IMR-90 (cell line): ENCODE measurements at regions not wholly inside any gene's neighbourhood (a gene's known extent, or its start where the extent isn't known, plus 50 kb on each side); places are given as distances from the start of the nearest gene placed in this dataset.

Experiments used
- ATAC-seq: fragments of 200-7000 bp; cut with Tn5 transposase; 2 replicates; pipeline ENCODE4 v1.9.1; 2020; ENCODE audit warnings: low read depth, mild to moderate bottlenecking, moderate library complexity
- BruUV-seq: library from RNA; stranded (reverse); fragments of 400-500 nt; replicated peaks from 2 replicates; lab custom pipeline; 2021; lab: Mats Ljungman, UMichigan
- CTCF ChIA-PET: fragments of 300-600 bp; formaldehyde crosslinking; extraction: SDS; loops from one replicate; lab custom pipeline; 2021; ENCODE audit warnings: antibody characterized with exemption; lab: Yijun Ruan, JAX
- POLR2A ChIA-PET: fragments of 300-600 bp; sonication (Branson Sonifier 250); formaldehyde crosslinking; loops from one replicate; lab custom pipeline; 2022; ENCODE audit warnings: antibody characterized with exemption; ENCODE audit not compliant: unreplicated experiment; lab: Charles Lee
- DNase-seq: peaks from one replicate; pipeline ENCODE4 v3.0.0; 2013
- H2AFZ ChIP-seq: replicated peaks from 2 replicates; pipeline ENCODE3; 2013; ENCODE audit warnings: low read length, mild to moderate bottlenecking; ENCODE audit not compliant: poor library complexity
- H2AK5ac ChIP-seq: 2 replicates; pipeline ENCODE4 v1.6.1; 2013; ENCODE audit warnings: low read depth, low read length, inconsistent platforms
- H2AK9ac ChIP-seq: replicated peaks from 2 replicates; pipeline ENCODE3; 2013; ENCODE audit warnings: mild to moderate bottlenecking, low read depth, low read length, moderate library complexity; ENCODE audit not compliant: poor library complexity
- H2BK120ac ChIP-seq: 2 replicates; pipeline ENCODE4 v1.6.1; 2013; ENCODE audit warnings: low read depth, low read length, inconsistent platforms
- H2BK15ac ChIP-seq: 3 replicates; pipeline ENCODE4 v1.6.1; 2013; ENCODE audit warnings: low read depth, low read length, inconsistent platforms
- H2BK20ac ChIP-seq: 2 replicates; pipeline ENCODE4 v1.6.1; 2013; ENCODE audit warnings: low read depth, mild to moderate bottlenecking, inconsistent platforms, low read length, moderate library complexity
- H2BK5ac ChIP-seq: 2 replicates; pipeline ENCODE4 v1.6.1; 2013; ENCODE audit warnings: mild to moderate bottlenecking, low read depth, low read length, inconsistent platforms; ENCODE audit not compliant: poor library complexity, severe bottlenecking
- H3K14ac ChIP-seq: replicated peaks from 2 replicates; pipeline ENCODE4 v1.6.1; 2013; ENCODE audit warnings: low read depth, low read length, inconsistent platforms
- H3K18ac ChIP-seq: 2 replicates; pipeline ENCODE4 v1.6.1; 2013; ENCODE audit warnings: low read depth, low read length, control low read depth
- H3K23ac ChIP-seq: 2 replicates; pipeline ENCODE4 v1.6.1; 2013; ENCODE audit warnings: low read depth, low read length, inconsistent platforms
- H3K27ac ChIP-seq: 2 replicates; pipeline ENCODE4 v1.5.1; 2013; ENCODE audit warnings: mild to moderate bottlenecking, control low read depth, low read length; ENCODE audit not compliant: insufficient read depth
- H3K27me3 ChIP-seq: 2 replicates; pipeline ENCODE4 v1.6.1; 2013; ENCODE audit warnings: low read length; ENCODE audit not compliant: control insufficient read depth, insufficient read depth
- H3K36me3 ChIP-seq: 2 replicates; pipeline ENCODE4 v1.6.1; 2013; ENCODE audit warnings: low read length, mixed read lengths; ENCODE audit not compliant: control insufficient read depth, insufficient read depth
- H3K4ac ChIP-seq: 2 replicates; pipeline ENCODE4 v1.6.1; 2013; ENCODE audit warnings: low read depth, low read length, inconsistent platforms
- H3K4me1 ChIP-seq: 2 replicates; pipeline ENCODE4 v1.6.1; 2013; ENCODE audit warnings: low read length, mixed read lengths; ENCODE audit not compliant: control insufficient read depth, insufficient read depth
- H3K4me2 ChIP-seq: 2 replicates; pipeline ENCODE4 v1.6.1; 2013; ENCODE audit warnings: low read depth, mild to moderate bottlenecking, control low read depth, low read length, moderate library complexity
- H3K4me3 ChIP-seq: 2 replicates; pipeline ENCODE4 v1.5.1; 2013; ENCODE audit warnings: low read depth, mild to moderate bottlenecking, control low read depth, low read length, moderate library complexity; ENCODE audit not compliant: insufficient read depth
- H3K56ac ChIP-seq: 2 replicates; pipeline ENCODE4 v1.6.1; 2013; ENCODE audit warnings: low read length, inconsistent platforms; ENCODE audit not compliant: insufficient read depth; ENCODE audit errors: extremely low read depth
- H3K79me1 ChIP-seq, 2 experiments: 2 replicates each; pipeline ENCODE4 v1.6.1; 2013; ENCODE audit warnings: low read length in 2 of 2, inconsistent platforms in 1 of 2, low read depth in 1 of 2
- H3K9ac ChIP-seq: 2 replicates; pipeline ENCODE4 v1.6.1; 2013; ENCODE audit warnings: low read depth, low read length, control low read depth
- H3K9me1 ChIP-seq: 2 replicates; pipeline ENCODE4 v1.6.1; 2013; ENCODE audit warnings: low read length, inconsistent platforms; ENCODE audit not compliant: insufficient read depth
- H3K9me3 ChIP-seq: 2 replicates; pipeline ENCODE4 v1.6.1; 2013; ENCODE audit warnings: low read length; ENCODE audit not compliant: control insufficient read depth, insufficient read depth
- H4K20me1 ChIP-seq: 2 replicates; pipeline ENCODE4 v1.6.1; 2013; ENCODE audit warnings: low read length, inconsistent platforms; ENCODE audit not compliant: insufficient read depth
- H4K5ac ChIP-seq: 2 replicates; pipeline ENCODE4 v1.6.1; 2013; ENCODE audit warnings: mild to moderate bottlenecking, low read depth, low read length, control low read depth
- H4K8ac ChIP-seq, 2 experiments: 2 replicates each; pipeline ENCODE4 v1.6.1; 2013; ENCODE audit warnings: low read depth in 2 of 2, low read length in 2 of 2, control low read depth in 1 of 2, inconsistent platforms in 1 of 2
- H4K91ac ChIP-seq: 2 replicates; pipeline ENCODE4 v1.6.1; 2013; ENCODE audit warnings: low read depth, low read length, inconsistent platforms; ENCODE audit not compliant: insufficient read depth
- BHLHE40 ChIP-seq: fragments of 150-350 bp; IDR thresholded peaks from 2 replicates; pipeline ENCODE4 v1.6.1; 2016; ENCODE audit warnings: mild to moderate bottlenecking, low read depth, low read length
- CEBPB ChIP-seq: IDR thresholded peaks from 2 replicates; pipeline ENCODE4 v1.6.1; 2012; ENCODE audit warnings: low read depth, low read length, improper control_type of control experiment
- CHD1 ChIP-seq: IDR thresholded peaks from 2 replicates; pipeline ENCODE4 v1.6.1; 2012; ENCODE audit warnings: low read depth, low read length, improper control_type of control experiment
- CTCF ChIP-seq: conservative IDR thresholded peaks from 2 replicates; pipeline ENCODE4 v1.5.1; 2012; ENCODE audit warnings: mild to moderate bottlenecking, low read depth, low read length, improper control_type of control experiment
- ELK1 ChIP-seq: fragments of 150-350 bp; IDR thresholded peaks from 2 replicates; pipeline ENCODE4 v1.6.1; 2016; ENCODE audit warnings: low read depth, mild to moderate bottlenecking, low read length, moderate library complexity, borderline replicate concordance
- FOS ChIP-seq: fragments of 150-350 bp; IDR thresholded peaks from 2 replicates; pipeline ENCODE4 v1.6.1; 2016; ENCODE audit warnings: low read depth, low read length
- MAFK ChIP-seq: IDR thresholded peaks from 2 replicates; pipeline ENCODE4 v1.6.1; 2012; ENCODE audit warnings: low read depth, low read length, improper control_type of control experiment
- MAZ ChIP-seq: IDR thresholded peaks from 2 replicates; pipeline ENCODE4 v1.6.1; 2012; ENCODE audit warnings: low read depth, mild to moderate bottlenecking, low read length, improper control_type of control experiment, moderate library complexity, borderline replicate concordance
- MXI1 ChIP-seq: IDR thresholded peaks from 2 replicates; pipeline ENCODE4 v1.6.1; 2012; ENCODE audit warnings: low read depth, mild to moderate bottlenecking, low read length, moderate library complexity, borderline replicate concordance
- NFE2L2 ChIP-seq: fragments of 150-350 bp; IDR thresholded peaks from 2 replicates; pipeline ENCODE4 v1.6.1; 2016; ENCODE audit warnings: low read depth, mild to moderate bottlenecking, low read length
- POLR2A ChIP-seq: IDR thresholded peaks from 2 replicates; pipeline ENCODE4 v1.6.1; 2012; ENCODE audit warnings: mild to moderate bottlenecking, low read depth, low read length
- RAD21 ChIP-seq: IDR thresholded peaks from 2 replicates; pipeline ENCODE4 v1.6.1; 2012; ENCODE audit warnings: low read length, improper control_type of control experiment
- RCOR1 ChIP-seq: IDR thresholded peaks from 2 replicates; pipeline ENCODE4 v1.6.1; 2012; ENCODE audit warnings: mild to moderate bottlenecking, low read length, improper control_type of control experiment; ENCODE audit not compliant: insufficient replicate concordance
- RFX5 ChIP-seq: IDR thresholded peaks from 2 replicates; pipeline ENCODE4 v1.8.0; 2012; ENCODE audit warnings: low read depth, mild to moderate bottlenecking, low read length, moderate library complexity
- SMC3 ChIP-seq: fragments of 150-350 bp; IDR thresholded peaks from 2 replicates; pipeline ENCODE4 v1.6.1; 2016; ENCODE audit warnings: low read depth, mild to moderate bottlenecking, antibody characterized with exemption, low read length, moderate library complexity
- USF2 ChIP-seq: fragments of 150-350 bp; IDR thresholded peaks from 2 replicates; pipeline ENCODE4 v1.6.1; 2017; ENCODE audit warnings: mild to moderate bottlenecking, antibody characterized with exemption, low read length, low read depth
- WGBS, 2 experiments: methylation state at CpG; one replicate each; pipeline versions ENCODE4 v1.1.5 to v1.1.7; 2013; ENCODE audit warnings: missing lambda C conversion rate in 2 of 2; ENCODE audit not compliant: insufficient read length in 1 of 2; ENCODE audit errors: extremely low coverage in 2 of 2; 5-methylcytosine and 5-hydroxymethylcytosine counted together
- dilution Hi-C: fragments of 300-500 bp; cut with HindIII; formaldehyde crosslinking; loops from one replicate; pipeline ENCODE4 v1.14.3; 2018; ENCODE audit warnings: low sequenced_read_pairs; ENCODE audit not compliant: unreplicated experiment
- in situ Hi-C: fragments of 300-500 bp; cut with MboI; formaldehyde crosslinking; loops from 3 replicates; pipeline ENCODE4 v1.14.3; 2019; ENCODE audit warnings: low sequenced_read_pairs, inconsistent platforms, mixed read lengths
- intact Hi-C: fragments of 100-400 bp; cut with micrococcal nuclease; formaldehyde crosslinking; loops from 2 replicates; pipeline ENCODE4 v1.10.0; 2022

GRCh38 chr2:136393514-136393913 lies 275.6 kb upstream of the CXCR4 start:
- intact Hi-C loops (no loop called here), dilution Hi-C loops (no loop called here), in situ Hi-C loops (loop anchor here (25.0 kb wide), 1 partner anchor 1406 kb away; no protein-coding TSS in a partner anchor)
- Histone ChIP-seq H3K4me3 (no peak overlapping the region), H3K4ac (no peak overlapping the region), H3K79me1 (no peaks in the 10 kb centered on the region), H2BK5ac (no peak overlapping the region), H3K36me3 (no peaks in the 10 kb centered on the region), H3K4me1 (no peaks in the 10 kb centered on the region), H3K4me2 (no peak overlapping the region), H2BK15ac (no peak overlapping the region), H2BK20ac (no peak overlapping the region), H2AK5ac (no peak overlapping the region), H3K23ac (no peak overlapping the region), H3K9ac (no peak overlapping the region), H4K91ac (no peak overlapping the region), H3K56ac (no peak overlapping the region), H4K20me1 (no peaks in the 10 kb centered on the region), H2AFZ (no peak overlapping the region), H2AK9ac (no peak overlapping the region), H4K5ac (no peak overlapping the region), H3K9me1 (no peaks in the 10 kb centered on the region), H3K27me3 (no peaks in the 10 kb centered on the region), H3K18ac (no peak overlapping the region), H3K27ac (no peak overlapping the region), H2BK120ac (no peak overlapping the region), H4K8ac (no peak overlapping the region), H3K9me3 (no peaks in the 10 kb centered on the region), H3K14ac (no peak overlapping the region)
- ATAC-seq (no peak), DNase-seq (no peak)
- no CpG with 5 or more reads among the region's 1 CpG for WGBS, 2 experiments
- POLR2A ChIA-PET: interaction anchor here (0.6 kb wide), 1 partner anchor 124 kb away, joined by 3 read pairs; no protein-coding TSS in a partner anchor
- TF ChIP-seq RFX5 (no peak), POLR2A (no peak), CHD1 (no peak), MXI1 (no peak), ELK1 (no peak), NFE2L2 (no peak), MAFK (no peak), CTCF (no peak), RAD21 (no peak), USF2 (no peak), MAZ (no peak), FOS (no peak), BHLHE40 (no peak), CEBPB (no peak), RCOR1 (no peak), SMC3 (no peak)
- no TSS peak for BruUV-seq
- CTCF ChIA-PET: no interaction called here
